ENCODE measurements at regions not wholly inside any gene's neighbourhood (a gene's known extent, or its start where the extent isn't known, plus 50 kb on each side); places are given as distances from the start of the nearest gene placed in this dataset.

DNA sequence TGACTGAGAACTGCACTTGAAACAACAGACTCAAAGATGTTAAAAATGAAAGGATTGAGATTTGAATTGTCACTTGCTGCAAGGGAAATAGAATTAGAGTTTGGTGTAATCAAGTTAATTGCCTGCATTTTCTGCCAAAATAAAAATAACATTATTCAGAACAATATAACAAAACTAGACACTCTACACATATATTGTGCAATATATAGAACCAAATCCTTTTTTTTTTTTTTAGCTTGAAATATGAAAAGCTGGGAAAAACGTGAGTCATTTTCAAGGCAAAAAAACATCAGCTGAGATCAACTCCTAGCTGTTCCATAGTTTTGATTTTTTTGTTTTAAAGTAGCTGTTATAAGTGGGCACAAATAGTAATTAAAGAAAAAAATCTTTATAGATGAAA, 561.5 kb downstream of the DNAJB9 start:
- Histone ChIP-seq H3K27ac (ENCODE audit: low read depth in 1 of 2, low read length in 2 of 2) (no peak overlapping the region), H3K9ac (ENCODE audit: low read depth in 1 of 2, low read length in 2 of 2) (no peak overlapping the region), H3K36me3 (ENCODE audit: control insufficient read depth in 4 of 4, insufficient read depth in 3 of 4, low read depth in 1 of 4, low read length in 3 of 4) (no peaks in the 10 kb centered on the region), H3K4me1 (ENCODE audit: control insufficient read depth in 4 of 4, insufficient read depth in 4 of 4, low read length in 3 of 4) (no peaks in the 10 kb centered on the region), H3K4me3 (ENCODE audit: low read depth in 1 of 3, low read length in 3 of 3) (no peak overlapping the region), H3K9me3 (ENCODE audit: control insufficient read depth in 4 of 4, low read length in 3 of 4) (peaks cover 0 to 3% (median 0%) of the 10 kb centered on the region in 4 donors), H3K27me3 (ENCODE audit: control insufficient read depth in 4 of 4, insufficient read depth in 4 of 4, low read length in 3 of 4) (no peaks in the 10 kb centered on the region)
- TF ChIP-seq NR2F2 (IDR thresholded peaks at IDR 0.05) (no peak), TAF1 (conservative IDR thresholded peaks at IDR 0.05) (no peak), FOXA2 (IDR thresholded peaks at IDR 0.05) (no peak), YY1 (IDR thresholded peaks at IDR 0.05) (no peak), EGR1 (IDR thresholded peaks at IDR 0.05; ENCODE audit: low read depth in 2 of 2) (no peak), HNF4G (IDR thresholded peaks at IDR 0.05) (no peak), FOXA1 (IDR thresholded peaks at IDR 0.05) (no peak), SP1 (IDR thresholded peaks at IDR 0.05) (no peak), HNF4A (conservative IDR thresholded peaks at IDR 0.05) (no peak), RXRA (IDR thresholded peaks at IDR 0.05) (no peak), GABPA (IDR thresholded peaks at IDR 0.05 in 1 of 2, conservative IDR thresholded peaks at IDR 0.05 in 1 of 2) (no peak), JUND (IDR thresholded peaks at IDR 0.05) (no peak)
- TF ChIP-seq, protein P1, sequence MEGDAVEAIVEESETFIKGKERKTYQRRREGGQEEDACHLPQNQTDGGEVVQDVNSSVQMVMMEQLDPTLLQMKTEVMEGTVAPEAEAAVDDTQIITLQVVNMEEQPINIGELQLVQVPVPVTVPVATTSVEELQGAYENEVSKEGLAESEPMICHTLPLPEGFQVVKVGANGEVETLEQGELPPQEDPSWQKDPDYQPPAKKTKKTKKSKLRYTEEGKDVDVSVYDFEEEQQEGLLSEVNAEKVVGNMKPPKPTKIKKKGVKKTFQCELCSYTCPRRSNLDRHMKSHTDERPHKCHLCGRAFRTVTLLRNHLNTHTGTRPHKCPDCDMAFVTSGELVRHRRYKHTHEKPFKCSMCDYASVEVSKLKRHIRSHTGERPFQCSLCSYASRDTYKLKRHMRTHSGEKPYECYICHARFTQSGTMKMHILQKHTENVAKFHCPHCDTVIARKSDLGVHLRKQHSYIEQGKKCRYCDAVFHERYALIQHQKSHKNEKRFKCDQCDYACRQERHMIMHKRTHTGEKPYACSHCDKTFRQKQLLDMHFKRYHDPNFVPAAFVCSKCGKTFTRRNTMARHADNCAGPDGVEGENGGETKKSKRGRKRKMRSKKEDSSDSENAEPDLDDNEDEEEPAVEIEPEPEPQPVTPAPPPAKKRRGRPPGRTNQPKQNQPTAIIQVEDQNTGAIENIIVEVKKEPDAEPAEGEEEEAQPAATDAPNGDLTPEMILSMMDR (IDR thresholded peaks at IDR 0.05; ENCODE audit: low read depth, low read length, missing input control), result no peak
- TF ChIP-seq, protein P2, sequence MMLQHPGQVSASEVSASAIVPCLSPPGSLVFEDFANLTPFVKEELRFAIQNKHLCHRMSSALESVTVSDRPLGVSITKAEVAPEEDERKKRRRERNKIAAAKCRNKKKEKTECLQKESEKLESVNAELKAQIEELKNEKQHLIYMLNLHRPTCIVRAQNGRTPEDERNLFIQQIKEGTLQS (IDR thresholded peaks at IDR 0.05), result no peak
- TF ChIP-seq, protein P3, sequence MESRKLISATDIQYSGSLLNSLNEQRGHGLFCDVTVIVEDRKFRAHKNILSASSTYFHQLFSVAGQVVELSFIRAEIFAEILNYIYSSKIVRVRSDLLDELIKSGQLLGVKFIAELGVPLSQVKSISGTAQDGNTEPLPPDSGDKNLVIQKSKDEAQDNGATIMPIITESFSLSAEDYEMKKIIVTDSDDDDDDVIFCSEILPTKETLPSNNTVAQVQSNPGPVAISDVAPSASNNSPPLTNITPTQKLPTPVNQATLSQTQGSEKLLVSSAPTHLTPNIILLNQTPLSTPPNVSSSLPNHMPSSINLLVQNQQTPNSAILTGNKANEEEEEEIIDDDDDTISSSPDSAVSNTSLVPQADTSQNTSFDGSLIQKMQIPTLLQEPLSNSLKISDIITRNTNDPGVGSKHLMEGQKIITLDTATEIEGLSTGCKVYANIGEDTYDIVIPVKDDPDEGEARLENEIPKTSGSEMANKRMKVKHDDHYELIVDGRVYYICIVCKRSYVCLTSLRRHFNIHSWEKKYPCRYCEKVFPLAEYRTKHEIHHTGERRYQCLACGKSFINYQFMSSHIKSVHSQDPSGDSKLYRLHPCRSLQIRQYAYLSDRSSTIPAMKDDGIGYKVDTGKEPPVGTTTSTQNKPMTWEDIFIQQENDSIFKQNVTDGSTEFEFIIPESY (IDR thresholded peaks at IDR 0.05), result no peak
- TF ChIP-seq, protein P4, sequence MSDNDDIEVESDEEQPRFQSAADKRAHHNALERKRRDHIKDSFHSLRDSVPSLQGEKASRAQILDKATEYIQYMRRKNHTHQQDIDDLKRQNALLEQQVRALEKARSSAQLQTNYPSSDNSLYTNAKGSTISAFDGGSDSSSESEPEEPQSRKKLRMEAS (IDR thresholded peaks at IDR 0.05), result no peak
- TF ChIP-seq, protein P5, sequence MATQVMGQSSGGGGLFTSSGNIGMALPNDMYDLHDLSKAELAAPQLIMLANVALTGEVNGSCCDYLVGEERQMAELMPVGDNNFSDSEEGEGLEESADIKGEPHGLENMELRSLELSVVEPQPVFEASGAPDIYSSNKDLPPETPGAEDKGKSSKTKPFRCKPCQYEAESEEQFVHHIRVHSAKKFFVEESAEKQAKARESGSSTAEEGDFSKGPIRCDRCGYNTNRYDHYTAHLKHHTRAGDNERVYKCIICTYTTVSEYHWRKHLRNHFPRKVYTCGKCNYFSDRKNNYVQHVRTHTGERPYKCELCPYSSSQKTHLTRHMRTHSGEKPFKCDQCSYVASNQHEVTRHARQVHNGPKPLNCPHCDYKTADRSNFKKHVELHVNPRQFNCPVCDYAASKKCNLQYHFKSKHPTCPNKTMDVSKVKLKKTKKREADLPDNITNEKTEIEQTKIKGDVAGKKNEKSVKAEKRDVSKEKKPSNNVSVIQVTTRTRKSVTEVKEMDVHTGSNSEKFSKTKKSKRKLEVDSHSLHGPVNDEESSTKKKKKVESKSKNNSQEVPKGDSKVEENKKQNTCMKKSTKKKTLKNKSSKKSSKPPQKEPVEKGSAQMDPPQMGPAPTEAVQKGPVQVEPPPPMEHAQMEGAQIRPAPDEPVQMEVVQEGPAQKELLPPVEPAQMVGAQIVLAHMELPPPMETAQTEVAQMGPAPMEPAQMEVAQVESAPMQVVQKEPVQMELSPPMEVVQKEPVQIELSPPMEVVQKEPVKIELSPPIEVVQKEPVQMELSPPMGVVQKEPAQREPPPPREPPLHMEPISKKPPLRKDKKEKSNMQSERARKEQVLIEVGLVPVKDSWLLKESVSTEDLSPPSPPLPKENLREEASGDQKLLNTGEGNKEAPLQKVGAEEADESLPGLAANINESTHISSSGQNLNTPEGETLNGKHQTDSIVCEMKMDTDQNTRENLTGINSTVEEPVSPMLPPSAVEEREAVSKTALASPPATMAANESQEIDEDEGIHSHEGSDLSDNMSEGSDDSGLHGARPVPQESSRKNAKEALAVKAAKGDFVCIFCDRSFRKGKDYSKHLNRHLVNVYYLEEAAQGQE (IDR thresholded peaks at IDR 0.05), result no peak
- 52% methylated on average over 1 of the region's 1 CpG for WGBS
- DNase-seq (ENCODE audit: low spot score), result no peak

DNA sequence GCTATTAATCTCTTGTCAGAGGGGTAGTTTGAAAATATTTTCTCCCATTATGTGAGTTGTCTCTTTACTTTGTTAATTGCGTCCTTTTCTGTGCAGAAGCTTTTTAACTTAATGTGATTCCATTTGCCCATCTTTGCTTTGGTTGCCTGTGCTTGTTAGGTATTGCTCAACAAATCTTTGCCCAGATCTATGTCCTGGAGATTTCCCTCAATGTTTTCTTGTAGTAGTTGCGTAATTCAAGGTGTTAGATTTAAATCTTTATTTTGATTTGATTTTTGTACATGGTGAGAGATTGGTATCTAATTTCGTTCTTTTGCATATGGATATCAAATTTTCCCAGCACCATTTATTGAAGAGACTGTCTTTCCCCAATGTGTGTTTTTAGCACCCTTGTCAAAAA, 567.2 kb downstream of the DNAJB9 start:
- Histone ChIP-seq H3K9ac (ENCODE audit: low read depth in 1 of 2, low read length in 2 of 2) (no peak overlapping the region), H3K27ac (ENCODE audit: low read depth in 1 of 2, low read length in 2 of 2) (no peak overlapping the region), H3K27me3 (ENCODE audit: control insufficient read depth in 4 of 4, insufficient read depth in 4 of 4, low read length in 3 of 4) (no peaks in the 10 kb centered on the region), H3K4me1 (ENCODE audit: control insufficient read depth in 4 of 4, insufficient read depth in 4 of 4, low read length in 3 of 4) (no peaks in the 10 kb centered on the region), H3K9me3 (ENCODE audit: control insufficient read depth in 4 of 4, low read length in 3 of 4) (peaks cover 0 to 3% (median 0%) of the 10 kb centered on the region in 4 donors), H3K36me3 (ENCODE audit: control insufficient read depth in 4 of 4, insufficient read depth in 3 of 4, low read depth in 1 of 4, low read length in 3 of 4) (no peaks in the 10 kb centered on the region), H3K4me3 (ENCODE audit: low read depth in 1 of 3, low read length in 3 of 3) (no peak overlapping the region)
- TF ChIP-seq YY1 (IDR thresholded peaks at IDR 0.05), result no peak
- TF ChIP-seq TAF1 (conservative IDR thresholded peaks at IDR 0.05), result no peak
- TF ChIP-seq, protein P3 (IDR thresholded peaks at IDR 0.05), result no peak
- TF ChIP-seq, protein P1 (IDR thresholded peaks at IDR 0.05; ENCODE audit: low read depth, low read length, missing input control), result no peak
- DNase-seq (ENCODE audit: low spot score), result no peak
- WGBS, result 75% methylated on average over 3 of the region's 3 CpGs

All from liver (tissue), 8 donors.